Stimulated activated CD4-positive, alpha-beta T cell treated with anti-CD3 and anti-CD28 coated beads, Interleukin-15, amount 100 ng/mL, for 24 hours (primary cell): ENCODE measurements at regions not wholly inside any gene's neighbourhood (a gene's known extent, or its start where the extent isn't known, plus 50 kb on each side); places are given as distances from the start of the nearest gene placed in this dataset.
A peak's percentile ranks its signal among the peaks of the same experiment; 100 is the strongest.

Experiments
- DNase-seq: peaks from one replicate; pipeline ENCODE4 v3.0.0-alpha.2; 2020

DNA sequence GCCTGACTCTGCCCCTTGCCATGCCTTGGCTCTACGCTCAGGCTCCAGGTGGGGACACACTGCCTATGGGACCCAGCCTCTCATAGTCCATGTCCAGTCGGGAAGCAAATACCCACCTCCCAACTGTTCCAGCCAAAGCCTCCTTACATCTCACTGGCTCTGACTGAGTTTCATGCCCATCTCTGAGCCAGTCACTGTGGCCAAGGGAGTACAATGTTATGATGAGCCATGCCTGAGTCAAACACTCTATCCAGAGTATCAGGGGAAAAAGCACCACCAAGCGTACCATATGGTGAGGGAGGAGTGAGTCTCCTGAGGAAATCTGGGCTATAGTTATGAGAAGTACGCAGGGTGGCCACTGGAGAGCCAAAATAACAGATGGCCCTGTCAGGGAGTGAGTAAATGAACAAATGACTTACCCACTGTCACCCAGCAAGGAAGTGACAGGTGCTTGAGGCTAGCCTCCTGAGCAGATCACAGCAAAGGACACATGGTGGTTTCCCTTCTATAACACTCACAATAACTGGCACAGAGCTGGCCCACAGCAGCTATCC, 236.6 kb upstream of the GJB5 start:
- DNase-seq = no peak

DNA sequence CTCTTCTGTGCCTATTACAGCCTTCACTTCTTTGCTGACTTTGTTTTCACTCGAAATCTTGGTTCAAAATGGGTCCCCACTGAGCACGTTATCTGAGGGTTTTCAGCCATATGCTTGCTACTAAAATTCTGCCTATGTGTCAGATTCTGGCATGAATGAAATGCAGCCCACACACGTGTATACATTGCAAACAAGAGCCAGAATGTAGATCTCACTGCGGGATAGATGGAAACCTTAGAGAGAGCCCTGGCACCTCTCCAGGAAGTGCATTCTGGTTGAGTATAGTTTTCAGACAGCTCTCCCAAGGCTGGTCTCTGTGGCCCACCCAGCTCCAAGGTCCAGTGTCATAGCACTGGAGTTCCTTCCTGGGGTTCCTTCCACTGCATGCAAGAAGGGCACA, 234.7 kb upstream of the GJB5 start:
- DNase-seq = no peak

DNA sequence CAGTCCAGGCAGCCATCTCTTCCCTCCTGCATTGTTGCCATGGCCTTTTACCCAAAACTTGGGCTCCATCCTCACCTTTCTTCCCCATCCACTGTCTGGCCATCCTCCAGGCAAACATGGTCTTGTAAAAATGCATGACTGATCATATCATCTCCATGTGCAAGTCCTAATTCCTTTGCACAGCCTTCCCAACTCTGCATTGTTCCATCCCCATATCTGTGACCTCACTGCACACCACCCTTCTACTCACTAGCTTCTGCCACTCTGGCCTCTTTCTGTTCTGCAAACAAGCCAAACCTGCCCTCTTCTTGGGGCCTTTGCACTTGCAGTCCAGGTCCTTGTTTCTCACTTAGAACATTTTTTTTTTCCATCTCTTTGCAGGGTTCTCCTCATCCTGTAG, 230.1 kb upstream of the GJB5 start:
- no peak for DNase-seq

DNA sequence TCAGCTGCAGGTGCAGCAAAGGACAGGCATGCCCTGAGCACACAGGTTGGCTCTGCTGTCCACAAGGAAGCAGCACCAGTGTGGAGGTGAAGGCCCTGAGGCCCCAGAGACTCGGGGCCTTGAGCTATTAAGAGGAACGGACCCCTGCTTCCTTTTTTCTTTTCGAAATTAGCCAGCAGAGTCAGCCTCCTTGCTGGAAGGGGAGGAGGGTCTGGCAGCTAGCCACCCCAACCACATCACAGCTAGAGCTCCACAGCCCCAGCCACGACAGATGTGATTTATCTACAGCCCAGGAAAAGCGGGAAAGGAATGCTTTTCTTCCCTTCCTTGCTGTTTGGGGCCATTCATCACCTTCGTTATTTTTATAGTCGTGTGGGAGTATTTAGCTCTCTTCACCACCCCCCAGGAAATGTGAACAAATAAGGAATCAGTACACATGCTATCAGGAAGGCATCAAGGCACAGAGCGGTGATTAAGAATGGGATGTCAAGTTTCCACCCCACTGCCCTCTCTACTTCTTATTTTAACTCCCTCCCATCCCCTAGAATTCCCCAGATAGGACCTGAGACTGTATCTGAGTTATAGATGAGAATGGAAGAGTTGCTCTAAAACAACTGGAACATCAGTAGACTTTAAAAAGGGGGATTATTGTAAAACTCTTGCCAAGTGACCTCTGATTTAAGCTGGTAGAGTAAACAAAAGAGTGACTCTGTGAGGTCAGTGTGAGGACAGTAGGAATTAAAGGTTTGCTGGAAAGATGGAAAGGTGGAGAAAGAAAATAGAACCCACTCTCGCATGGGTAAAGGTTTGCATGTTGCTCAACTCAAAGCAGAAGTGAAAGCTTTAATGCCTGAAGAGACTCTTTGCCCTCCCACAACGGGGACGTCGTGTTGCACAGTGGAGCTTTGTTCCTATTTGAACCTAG, 224.7 kb upstream of the GJB5 start:
- no peak for DNase-seq

DNA sequence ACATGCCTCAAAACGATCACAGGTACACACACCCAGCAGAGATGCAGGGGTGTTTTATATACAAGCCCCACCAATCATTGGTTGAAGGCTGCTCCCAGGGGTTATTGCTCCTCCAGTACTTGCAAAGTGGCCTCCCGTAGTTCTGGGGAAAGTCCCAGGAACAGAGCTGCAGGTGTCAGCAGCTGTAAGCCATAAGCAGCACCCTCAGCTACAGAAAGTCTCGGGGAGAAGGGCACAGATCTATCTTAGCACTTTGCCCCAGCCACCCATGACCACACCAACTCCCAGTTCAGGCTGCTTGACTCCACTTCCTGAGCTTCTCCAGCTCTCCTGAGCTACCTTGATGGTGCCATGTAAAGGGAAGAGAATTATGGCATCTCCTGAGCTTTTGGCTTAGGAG, 222.7 kb upstream of the GJB5 start:
- no peak for DNase-seq

DNA sequence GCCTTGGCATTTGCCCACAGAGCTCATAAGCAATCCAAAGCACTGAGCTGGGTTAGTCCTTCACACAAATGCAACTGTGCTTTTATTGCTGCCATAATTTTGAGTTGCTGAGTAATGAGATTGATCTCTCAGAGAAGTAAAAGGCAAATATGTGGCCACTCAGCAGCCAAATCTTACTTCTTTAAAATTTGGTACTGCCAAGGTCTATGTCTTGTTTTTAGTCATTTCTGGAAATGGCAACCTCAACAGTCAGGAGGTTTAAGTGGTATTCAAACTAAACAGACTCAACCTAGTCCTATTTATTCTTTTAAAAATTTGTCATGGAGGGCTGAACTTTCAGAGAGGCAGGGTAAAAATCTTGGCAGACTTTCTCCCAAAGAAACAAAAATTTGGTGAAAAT, 216.4 kb upstream of the GJB5 start:
- no peak for DNase-seq

DNA sequence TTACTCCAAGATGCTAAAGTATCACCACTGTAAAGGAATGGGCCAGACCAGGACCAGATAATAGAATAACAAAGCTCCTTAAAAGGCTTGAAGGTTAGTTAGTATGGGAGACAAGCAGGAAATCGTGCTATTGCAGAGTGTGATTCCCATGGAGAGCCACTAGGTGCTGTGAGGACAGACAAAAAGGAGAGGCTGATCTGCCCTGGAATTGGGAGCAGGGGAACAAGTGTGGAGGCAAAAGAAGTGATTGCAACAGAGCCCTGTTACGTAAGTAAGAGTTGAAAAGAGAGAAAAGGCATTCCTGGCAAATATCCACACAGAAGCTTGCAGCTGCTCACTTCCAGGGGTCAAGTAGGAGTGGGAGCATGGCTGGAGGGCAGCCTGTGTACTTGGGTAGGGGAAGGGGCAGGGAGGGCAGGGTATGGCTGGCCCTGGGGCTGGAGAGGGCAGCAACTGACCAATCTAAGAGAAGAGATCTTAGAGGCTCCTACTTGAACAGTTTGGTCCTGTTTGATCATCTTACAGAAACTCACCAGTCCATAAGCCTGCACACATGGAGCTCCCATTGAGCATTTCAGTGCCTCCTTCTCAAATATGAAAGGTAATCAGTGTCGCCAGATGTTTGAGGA, 207.7 kb upstream of the GJB5 start:
- no peak for DNase-seq

DNA sequence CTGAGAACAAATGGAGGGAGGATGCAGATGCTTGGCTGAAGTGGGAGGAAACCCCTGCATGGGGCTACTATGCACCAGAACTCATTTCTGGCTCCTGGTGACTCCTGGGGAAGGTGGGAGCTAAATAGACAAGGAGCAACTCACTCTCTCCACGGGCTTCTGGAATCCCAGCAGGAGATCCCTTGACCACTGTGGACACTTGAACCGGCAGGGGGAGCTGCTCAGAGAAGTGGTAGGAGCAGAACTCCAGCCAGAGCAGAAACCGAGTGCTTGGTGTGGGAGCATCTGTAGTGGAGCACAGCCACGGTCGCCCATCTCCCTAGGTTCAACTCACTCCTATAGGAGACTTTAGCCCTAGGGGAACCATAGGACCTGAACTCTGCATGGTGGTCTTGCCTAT, 205.6 kb upstream of the GJB5 start:
- peak; percentile 25 for DNase-seq

DNA sequence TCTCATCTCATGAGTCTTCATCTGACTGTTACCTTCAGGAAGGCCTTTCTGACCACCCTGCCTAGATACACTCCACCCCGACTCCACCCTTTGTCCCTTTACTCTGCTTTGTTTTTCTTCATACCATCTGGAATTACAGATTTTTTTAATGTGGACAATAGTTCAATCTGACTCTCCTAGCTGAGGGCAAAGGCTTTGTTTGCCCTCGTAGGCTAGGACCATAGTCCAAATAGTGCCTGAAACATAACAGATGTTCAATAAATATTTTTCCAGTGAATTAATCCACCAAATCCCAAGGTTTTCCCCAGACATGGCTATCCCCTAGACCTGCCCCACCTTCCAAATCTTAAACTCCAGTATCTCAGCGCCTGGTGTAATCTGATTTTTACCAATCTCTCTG, 176.5 kb upstream of the GJB5 start:
- no peak for DNase-seq

DNA sequence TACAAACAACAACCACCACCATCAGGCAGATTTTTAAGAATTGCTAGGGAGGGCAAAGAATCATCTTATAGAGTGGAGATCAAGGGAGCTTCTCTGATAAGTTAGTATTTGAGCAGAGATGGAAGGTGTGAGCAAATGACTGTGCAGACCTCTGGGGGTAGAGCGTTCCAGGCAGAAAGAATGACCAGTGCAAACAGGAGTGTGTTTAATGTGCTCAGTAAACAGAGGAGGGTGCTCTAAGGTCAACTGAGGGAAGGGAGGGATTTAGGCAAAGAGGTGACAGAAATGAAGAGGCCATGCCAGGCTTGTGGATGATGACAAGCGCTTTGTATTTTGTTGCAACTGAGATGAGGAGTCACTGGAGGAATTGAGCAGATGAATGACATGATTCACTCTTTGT, 172.5 kb upstream of the GJB5 start:
- no peak for DNase-seq

DNA sequence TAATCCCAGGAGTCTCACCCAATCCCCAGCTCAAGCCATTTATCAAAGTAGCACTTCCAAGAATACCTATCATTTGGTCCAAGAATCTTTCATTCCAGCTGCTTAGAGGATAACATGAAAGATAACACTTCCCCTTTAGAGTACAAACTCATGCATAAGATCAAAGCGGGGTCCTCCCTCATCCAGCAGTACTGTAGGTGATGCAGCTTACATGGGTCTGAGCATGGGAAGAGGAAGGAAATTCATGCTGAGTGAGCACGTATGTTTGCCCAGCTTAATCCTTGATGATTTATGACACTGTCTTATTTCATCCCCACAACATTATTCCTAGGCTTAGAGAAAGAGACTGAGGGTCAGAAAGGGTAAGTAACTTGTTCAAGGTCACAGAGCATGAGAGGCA, 167.1 kb upstream of the GJB5 start:
- no peak for DNase-seq

DNA sequence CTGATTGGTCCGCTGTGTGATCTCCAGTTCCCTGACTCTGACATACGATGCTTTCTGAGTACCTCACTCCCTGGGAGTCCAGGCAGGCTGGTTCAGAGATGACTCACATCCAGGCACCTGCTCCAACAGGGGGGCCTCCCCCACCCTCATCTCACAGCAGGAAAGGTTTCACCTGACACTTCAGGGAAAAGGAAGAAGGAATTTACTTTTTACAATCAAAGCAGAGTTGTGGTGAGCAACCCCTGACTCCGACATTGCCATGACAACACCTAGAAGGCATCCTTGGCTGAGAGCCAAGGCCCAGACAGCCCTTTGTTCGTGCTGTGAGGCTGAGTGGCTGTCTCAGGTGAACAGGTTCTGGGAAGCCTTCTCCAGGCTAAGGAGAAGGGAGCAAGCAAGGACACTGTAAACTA, 164.6 kb upstream of the GJB5 start:
- DNase-seq = no peak

DNA sequence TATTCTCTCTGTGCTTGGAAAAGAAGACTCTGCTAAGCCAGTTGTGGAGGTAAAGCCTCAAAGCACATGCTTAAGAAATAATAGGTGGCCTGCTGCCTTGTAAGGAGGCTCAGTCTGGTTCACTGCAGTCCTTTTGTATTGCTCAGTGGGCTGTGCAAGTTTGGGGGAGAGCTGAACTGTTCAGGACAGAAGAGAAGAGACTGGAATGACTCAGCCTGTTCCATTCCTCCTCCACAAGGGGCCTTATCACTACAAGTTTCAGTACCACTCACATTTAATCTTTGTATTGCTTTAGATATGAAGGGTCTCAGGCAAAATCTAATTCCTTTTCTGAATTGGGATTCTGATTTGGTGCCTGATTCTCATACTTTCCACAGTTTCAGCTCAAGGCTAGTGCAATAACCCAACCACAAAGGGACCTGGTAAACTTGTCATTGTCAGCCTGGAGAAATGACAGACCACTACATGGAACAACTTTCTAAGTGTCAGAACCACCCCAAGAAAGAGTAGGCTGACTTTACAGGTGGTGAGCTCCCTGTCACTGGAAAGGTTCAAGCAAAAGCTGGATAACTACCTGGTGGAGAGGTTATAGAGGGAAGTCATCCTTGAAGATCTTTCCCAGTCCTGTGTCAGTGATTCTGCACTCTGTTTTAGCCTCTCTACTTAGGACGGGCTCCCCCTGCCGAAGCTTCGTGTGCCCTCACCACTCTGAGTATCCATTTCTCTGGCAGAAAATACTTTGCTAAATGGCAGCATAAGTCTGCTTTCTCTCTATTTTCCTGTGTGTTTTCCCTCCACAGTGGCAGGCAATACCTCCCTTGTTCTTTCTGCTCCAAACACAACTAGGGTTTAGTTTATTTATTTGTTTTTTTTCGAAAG, 162.9 kb upstream of the GJB5 start:
- DNase-seq = peak; percentile 8

DNA sequence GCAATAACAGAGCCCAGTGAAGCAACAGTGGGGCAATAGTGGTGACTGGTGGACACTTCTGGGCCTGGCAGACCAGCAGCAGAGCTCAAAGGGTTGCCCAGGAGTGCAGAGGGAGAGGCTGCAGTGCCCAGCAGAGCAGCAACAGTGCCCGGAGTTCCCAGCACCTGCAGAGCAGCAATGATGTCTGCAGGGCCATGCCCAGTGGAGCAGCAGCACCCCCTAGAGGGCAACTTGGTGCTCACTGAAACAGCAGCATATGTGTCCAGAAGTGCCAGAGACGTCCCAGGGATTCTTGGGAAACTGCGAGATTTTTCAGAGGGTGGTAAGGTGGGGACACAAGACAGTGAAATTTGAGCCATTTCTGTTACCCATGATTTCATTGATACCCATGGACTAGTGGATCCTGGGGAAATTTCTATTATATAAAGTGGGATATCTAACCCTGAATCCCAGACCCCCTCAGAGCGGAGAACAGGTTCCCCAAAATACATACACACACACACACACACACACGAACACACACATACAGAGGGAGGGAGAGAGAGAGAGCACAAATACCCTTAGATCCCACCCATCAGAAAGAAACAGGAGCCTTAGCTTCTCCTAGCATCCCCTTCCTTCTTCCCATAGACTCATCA, 156.9 kb upstream of the GJB5 start:
- DNase-seq = peak; percentile 81

DNA sequence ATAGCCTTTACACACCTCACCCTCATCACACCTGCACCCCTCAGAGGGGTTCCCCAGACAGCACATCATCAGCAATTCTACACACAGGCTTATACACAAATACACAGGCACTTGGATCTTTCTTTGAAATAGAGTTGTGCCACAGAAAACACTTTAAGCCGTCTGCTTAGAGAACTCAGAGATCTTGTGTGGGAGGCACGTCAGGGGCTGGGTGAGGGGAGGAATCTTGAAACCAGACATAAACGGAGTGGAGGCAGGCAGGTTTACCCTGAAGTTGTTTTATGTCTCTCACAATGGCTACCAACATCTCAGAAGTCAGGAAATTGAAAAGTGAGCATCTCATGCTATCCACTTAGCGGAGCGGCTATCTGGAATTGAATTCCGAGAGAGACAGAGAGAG, 151.9 kb upstream of the GJB5 start:
- no peak for DNase-seq

DNA sequence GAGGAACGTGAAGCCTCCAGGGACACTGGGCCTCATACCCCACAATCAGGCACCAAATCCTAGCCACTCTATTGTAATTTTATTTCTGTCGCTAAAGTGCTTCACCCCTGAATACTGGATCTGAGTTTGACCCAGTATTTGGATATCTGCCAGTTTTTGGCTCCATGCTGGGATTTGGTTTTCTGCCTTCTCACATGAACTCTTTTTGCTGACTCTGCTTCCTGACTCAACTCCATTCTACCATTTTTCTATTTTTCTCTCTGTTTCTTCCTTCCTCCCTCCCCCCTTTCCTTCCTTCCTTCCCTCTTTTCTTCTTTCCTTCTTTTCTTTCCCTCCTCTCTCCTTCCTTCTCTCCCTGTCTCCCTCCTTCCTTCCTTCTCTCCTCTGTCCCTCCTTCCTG, 151.3 kb upstream of the GJB5 start:
- DNase-seq = no peak

DNA sequence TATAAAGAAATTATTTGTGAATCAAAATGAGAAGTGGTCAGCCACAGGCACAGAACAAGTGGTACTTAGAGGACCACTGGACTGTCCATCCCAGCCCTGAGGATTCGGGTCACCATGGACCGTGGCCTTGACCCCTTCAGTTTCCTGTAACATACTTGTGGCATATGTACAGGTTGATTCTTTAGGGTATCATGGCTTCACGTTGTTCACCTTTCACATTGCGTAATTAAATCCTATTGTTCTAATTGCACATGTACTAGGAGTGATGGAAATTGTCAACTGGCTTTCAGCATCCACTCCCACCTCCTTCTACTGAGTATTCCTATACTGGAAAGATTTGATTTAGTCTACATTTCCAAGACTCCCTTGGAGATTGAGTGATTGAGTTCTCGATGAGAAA, 148.3 kb upstream of the GJB5 start:
- no peak for DNase-seq

DNA sequence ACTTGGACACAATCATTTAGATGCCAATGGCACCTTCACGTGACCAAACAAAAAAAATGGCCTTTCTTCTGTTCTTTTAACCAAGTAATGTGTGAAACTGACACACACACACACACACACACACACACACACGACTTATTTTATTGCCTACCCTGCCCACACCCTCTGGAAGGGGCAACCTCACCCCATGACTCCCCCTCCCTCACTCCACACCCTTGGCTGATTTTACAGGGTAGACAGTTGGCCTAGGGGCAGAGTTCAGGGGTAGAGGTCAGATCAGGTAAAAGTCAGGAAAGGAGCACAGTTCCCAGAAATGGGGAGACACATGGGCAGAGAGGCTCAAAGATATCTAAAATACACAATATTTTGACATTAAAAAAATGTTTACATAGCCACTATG, 144.8 kb upstream of the GJB5 start:
- no peak for DNase-seq

DNA sequence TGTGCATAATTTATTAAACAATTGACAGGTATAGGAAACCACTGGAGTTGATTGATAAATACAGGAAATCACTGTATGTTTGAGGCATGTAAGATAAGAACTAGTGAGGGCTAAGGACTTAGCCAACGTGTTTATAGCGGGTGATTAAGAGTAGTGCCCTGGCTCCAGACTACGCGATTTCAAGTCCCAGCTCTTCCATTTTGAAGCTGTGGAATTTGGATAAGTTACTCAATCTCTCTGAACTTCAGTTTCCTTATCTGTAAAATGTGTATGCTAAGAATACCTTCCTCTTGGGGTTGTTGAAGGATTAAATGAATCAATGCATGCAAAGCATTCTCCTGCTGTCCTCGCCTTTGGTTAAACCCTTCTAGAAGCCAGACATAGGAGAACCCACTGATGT, 143.3 kb upstream of the GJB5 start:
- no peak for DNase-seq

DNA sequence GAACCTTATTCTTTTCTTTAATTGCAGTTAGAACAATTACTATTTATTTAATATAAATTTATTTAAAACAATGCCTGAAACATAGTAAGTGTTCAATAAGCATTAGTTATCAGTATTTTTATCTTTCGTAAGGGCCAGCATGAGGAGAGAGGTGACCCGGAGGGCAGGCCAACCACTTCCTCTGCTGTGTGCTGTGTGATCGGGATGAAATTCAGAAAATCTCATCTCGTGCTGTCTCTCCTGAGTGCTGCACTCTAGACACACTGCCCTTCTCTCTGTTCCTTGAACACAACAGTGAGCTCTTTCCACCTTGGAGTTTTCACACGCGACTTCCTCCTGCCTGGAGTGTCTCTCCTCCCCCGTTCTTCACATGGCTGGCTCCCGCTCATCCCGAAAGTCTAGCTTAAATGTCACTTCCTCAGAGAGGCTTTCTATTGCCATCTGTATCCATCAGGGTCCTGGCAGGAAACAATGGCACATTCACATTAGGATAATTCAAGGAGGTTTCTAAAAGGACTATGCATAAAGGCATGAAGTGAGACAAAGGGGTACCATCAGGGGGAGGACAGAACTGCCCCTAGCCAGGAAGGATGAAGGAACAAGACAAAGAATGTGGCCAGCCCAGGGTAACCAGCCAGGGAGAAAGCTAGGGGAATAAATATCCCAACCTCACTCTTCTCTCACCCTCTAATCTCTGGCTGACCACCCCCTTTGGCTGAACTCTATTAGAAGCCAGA, 142.6 kb upstream of the GJB5 start:
- no peak for DNase-seq

DNA sequence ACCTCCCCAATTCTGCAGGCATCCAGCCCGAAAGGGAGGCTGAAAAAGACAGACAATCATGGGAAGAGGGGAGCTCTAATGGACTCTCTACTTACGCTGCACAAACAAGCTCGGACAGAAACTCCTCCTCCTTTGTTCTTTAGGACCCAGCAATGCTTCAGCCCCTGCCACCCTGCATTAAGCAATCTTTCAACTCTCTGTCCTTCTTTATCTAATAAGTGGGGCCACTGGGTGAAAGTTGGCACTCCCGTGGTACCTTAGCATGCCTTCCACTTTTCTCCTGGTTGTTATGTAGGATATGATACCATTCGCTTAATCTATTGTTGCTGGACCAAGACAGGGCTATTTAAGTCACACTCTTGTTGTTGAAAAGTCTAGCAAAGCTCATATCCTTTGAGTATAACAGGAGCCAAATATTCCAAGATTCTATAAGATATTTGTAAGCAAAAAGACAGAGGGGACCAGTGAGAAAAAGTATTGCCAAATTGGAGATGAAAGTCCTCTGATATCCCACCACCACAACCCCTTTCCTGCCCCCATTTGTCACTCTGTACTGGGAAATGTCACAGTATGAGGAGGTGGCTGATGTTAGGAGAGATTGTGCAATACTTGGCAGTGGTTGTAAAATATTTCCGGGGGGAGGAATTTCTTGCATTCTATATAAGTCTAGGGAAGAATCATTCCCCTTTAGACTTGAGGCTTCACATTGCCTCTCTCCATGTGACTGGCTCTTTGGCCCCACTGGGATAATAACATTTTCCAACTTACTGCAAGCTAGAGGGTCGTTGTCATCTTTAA, 137.3 kb upstream of the GJB5 start:
- DNase-seq = no peak
